ENCODE measurements at regions not wholly inside any gene's neighbourhood (a gene's known extent, or its start where the extent isn't known, plus 50 kb on each side); places are given as distances from the start of the nearest gene placed in this dataset.

GRCh38 chr2:125861461-125861860 lies 794.5 kb upstream of the GYPC start:
- TF ChIP-seq CTCF (conservative IDR thresholded peaks at IDR 0.05; ENCODE audit: low read length) (no peak), EZH2phosphoT487 (IDR thresholded peaks at IDR 0.05; ENCODE audit: borderline replicate concordance) (no peak)

Measured in Loucy (cell line).